Stimulated activated effector memory CD8-positive, alpha-beta T cell treated with anti-CD3 and anti-CD28 coated beads, Interleukin-12 subunit alpha, Interleukin-12 subunit beta, amount 100 ng/mL, for 72 hours (primary cell): ENCODE measurements at regions not wholly inside any gene's neighbourhood (a gene's known extent, or its start where the extent isn't known, plus 50 kb on each side); places are given as distances from the start of the nearest gene placed in this dataset.

Experiments used
- ATAC-seq: fragments of 150-1000 bp; cut with Tn5 transposase; 2 replicates; pipeline ENCODE4 v1.10.0; 2021
- DNase-seq, 2 donors: peaks; one replicate each; pipeline ENCODE4 v3.0.0; 2021 to 2022; ENCODE audit warnings: low spot score in 2 of 2
- H3K27ac Mint-ChIP-seq: one replicate; pipeline ENCODE4 v1.8.0; 2022; ENCODE audit warnings: mild to moderate bottlenecking, mixed read lengths
- H3K36me3 Mint-ChIP-seq: one replicate; pipeline ENCODE4 v1.8.0; 2022; ENCODE audit warnings: mild to moderate bottlenecking, mixed read lengths
- H3K4me1 Mint-ChIP-seq: one replicate; pipeline ENCODE4 v1.8.0; 2022; ENCODE audit warnings: mixed read lengths
- H3K4me3 Mint-ChIP-seq: one replicate; pipeline ENCODE4 v1.8.0; 2022; ENCODE audit warnings: mild to moderate bottlenecking, mixed read lengths
- H3K9me3 Mint-ChIP-seq: one replicate; pipeline ENCODE4 v1.8.0; 2022; ENCODE audit warnings: mixed read lengths

GRCh38 chr9:135326633-135327152, 152.9 kb upstream of the PPP1R26 start:
- H3K4me1 Mint-ChIP-seq: no peaks in the 10 kb centered on the region
- no peaks in the 10 kb centered on the region for H3K9me3 Mint-ChIP-seq
- no peak overlapping the region for H3K4me3 Mint-ChIP-seq
- ATAC-seq: no peak
- no peak for DNase-seq
- H3K27ac Mint-ChIP-seq: no peak overlapping the region
- H3K36me3 Mint-ChIP-seq: no peaks in the 10 kb centered on the region

- DNase-seq: no peak
- no peaks in the 10 kb centered on the region for H3K36me3 Mint-ChIP-seq
- H3K4me3 Mint-ChIP-seq: no peak overlapping the region
- no peaks in the 10 kb centered on the region for H3K4me1 Mint-ChIP-seq
- no peak overlapping the region for H3K27ac Mint-ChIP-seq
- no peak for ATAC-seq
- H3K9me3 Mint-ChIP-seq: no peaks in the 10 kb centered on the region
Measured at GRCh38 chr9:135328485-135329417, 150.8 kb upstream of the PPP1R26 start.

DNA sequence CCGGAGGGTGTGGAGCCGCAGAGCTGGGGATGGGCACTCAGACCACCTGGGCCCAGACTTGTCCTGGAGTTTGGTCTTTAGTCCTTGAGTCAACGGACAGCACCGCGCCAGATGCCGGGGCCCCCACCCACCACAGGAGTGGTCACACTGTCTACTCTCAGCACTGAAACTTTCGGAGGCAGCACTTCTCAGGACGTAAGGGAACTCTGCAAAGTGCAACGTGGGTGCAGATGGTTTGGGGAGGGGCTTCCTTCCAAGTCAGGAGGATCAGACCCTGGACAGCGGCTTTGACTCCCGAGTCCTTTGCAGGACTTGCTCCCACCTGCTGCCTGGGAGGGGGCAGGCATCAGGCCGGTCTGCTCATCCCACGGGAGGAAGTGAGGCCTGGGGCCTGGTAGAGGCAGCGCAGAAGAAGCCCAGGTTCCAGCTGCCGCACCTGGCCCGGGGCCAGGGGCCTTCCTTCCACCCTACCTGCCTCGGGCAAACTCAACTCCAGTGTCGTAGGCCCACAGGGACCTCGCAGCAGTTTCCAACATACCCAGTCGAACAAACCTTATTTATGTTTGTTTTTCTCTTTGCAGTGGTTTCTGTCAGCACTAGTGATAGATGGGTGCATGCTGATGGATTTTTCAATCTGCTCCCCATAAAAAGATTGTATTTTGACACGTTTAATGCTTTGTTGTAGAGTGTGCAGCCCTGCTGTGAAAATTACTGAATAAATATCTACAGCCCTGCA, 149.8 kb upstream of the PPP1R26 start:
- H3K36me3 Mint-ChIP-seq: no peaks in the 10 kb centered on the region
- no peak overlapping the region for H3K4me3 Mint-ChIP-seq
- DNase-seq (no peak), ATAC-seq (no peak)
- no peak overlapping the region for H3K27ac Mint-ChIP-seq
- H3K4me1 Mint-ChIP-seq: no peaks in the 10 kb centered on the region
- H3K9me3 Mint-ChIP-seq: no peaks in the 10 kb centered on the region

GRCh38 chr9:135330307-135330631, 149.3 kb upstream of the PPP1R26 start:
- H3K36me3 Mint-ChIP-seq: no peaks in the 10 kb centered on the region
- H3K9me3 Mint-ChIP-seq: no peaks in the 10 kb centered on the region
- ATAC-seq (no peak), DNase-seq (no peak)
- no peak overlapping the region for H3K27ac Mint-ChIP-seq
- no peaks in the 10 kb centered on the region for H3K4me1 Mint-ChIP-seq
- H3K4me3 Mint-ChIP-seq: no peak overlapping the region

GRCh38 chr9:135330685-135331590, 148.6 kb upstream of the PPP1R26 start:
- no peak overlapping the region for H3K27ac Mint-ChIP-seq
- H3K4me3 Mint-ChIP-seq: no peak overlapping the region
- DNase-seq: no peak
- no peaks in the 10 kb centered on the region for H3K36me3 Mint-ChIP-seq
- no peaks in the 10 kb centered on the region for H3K9me3 Mint-ChIP-seq
- ATAC-seq: no peak
- no peaks in the 10 kb centered on the region for H3K4me1 Mint-ChIP-seq

DNA sequence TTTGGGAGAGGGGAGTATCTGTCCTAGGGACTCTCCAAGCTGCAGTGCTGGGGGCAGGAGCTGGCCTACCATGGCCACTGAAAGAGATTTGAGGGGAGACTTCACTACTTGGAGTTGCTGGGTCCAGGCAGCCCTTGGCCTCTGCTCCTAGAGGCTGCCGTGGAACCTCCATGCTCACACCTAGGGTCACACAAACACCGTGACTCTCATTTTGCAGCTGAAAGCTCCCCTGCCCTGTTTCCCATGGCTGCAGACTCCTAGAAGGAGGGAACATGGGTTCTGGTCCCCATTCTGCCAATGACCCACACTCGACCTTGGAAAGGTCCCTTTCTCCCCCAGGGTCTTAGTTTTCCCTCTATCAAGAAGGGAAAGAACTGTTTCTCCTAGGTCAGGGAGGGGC, 147.1 kb upstream of the PPP1R26 start:
- Mint-ChIP-seq H3K4me1 (peaks cover 7% of the 10 kb centered on the region), H3K36me3 (no peaks in the 10 kb centered on the region), H3K4me3 (no peak overlapping the region), H3K27ac (no peak overlapping the region), H3K9me3 (no peaks in the 10 kb centered on the region)
- DNase-seq: no peak
- no peak for ATAC-seq

DNA sequence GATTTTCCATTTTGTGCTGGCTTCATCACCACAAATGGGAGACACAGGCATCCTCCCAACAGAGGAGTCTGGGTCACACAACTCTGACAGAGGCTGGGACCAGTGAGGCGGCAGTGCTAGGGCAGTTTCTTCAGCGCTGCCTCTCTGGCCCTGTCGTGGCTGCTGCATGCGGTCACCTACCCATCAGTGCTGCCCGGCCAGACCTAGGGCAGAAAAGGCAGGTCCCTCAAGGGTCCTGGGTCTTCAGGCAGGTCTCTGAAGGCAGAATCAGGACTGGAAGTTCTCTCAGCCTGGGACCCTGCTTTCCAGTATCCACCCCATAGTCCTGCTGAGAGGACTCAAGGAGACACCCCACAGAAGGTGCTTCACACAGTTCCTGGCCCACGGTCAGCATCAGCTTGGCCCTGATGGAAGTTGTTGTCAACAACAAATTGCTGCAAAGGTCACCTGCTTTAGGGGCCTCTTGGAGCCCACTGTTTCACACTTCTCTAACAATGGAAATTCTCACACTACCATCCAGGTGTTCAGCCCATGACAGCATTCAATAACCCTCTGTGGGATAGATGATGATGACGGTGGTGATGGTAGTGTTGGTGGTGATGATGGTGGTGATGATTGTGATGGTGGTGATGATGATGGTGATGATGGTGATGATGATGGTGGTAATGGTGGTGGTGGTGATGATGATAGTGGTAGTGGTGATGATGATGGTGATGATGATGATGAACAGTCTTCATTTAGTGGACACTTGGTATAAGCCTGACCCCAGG, 146.4 kb upstream of the PPP1R26 start:
- DNase-seq: no peak
- ATAC-seq: no peak
- Mint-ChIP-seq H3K4me3 (no peak overlapping the region), H3K4me1 (peaks cover 7% of the 10 kb centered on the region), H3K9me3 (no peaks in the 10 kb centered on the region), H3K36me3 (no peaks in the 10 kb centered on the region), H3K27ac (no peak overlapping the region)

GRCh38 chr9:135334953-135335460, 144.6 kb upstream of the PPP1R26 start:
- Mint-ChIP-seq H3K4me1 (peaks cover 7% of the 10 kb centered on the region), H3K27ac (no peak overlapping the region), H3K4me3 (no peak overlapping the region), H3K9me3 (no peaks in the 10 kb centered on the region), H3K36me3 (no peaks in the 10 kb centered on the region)
- ATAC-seq: no peak
- no peak for DNase-seq

DNA sequence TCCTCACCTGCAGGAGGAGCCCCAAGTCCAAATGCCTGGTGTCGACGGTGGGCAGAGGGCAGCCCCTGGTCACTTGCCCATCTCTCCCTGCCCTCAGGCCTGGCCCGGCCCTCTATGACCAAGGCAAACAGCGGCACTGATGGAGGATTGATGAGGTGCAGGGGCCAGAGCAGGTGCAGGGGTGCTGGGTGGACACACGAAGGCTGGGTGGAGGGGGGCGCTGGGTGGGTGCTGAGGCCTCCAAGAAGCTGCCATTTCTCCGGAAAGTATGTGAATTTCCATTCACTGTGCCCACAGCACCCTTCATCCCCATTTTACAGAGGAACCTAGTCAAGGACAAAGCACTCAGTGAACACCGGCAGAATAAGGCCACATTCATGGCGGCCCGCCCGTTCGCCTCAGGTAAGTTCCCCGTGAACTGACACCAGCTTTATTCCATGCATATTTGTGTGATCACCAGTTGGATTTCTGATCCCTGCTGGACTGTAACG, 143.8 kb upstream of the PPP1R26 start:
- ATAC-seq: no peak
- peaks cover 7% of the 10 kb centered on the region for H3K4me1 Mint-ChIP-seq
- H3K4me3 Mint-ChIP-seq: no peak overlapping the region
- DNase-seq: no peak
- no peak overlapping the region for H3K27ac Mint-ChIP-seq
- H3K36me3 Mint-ChIP-seq: no peaks in the 10 kb centered on the region
- H3K9me3 Mint-ChIP-seq: no peaks in the 10 kb centered on the region

DNA sequence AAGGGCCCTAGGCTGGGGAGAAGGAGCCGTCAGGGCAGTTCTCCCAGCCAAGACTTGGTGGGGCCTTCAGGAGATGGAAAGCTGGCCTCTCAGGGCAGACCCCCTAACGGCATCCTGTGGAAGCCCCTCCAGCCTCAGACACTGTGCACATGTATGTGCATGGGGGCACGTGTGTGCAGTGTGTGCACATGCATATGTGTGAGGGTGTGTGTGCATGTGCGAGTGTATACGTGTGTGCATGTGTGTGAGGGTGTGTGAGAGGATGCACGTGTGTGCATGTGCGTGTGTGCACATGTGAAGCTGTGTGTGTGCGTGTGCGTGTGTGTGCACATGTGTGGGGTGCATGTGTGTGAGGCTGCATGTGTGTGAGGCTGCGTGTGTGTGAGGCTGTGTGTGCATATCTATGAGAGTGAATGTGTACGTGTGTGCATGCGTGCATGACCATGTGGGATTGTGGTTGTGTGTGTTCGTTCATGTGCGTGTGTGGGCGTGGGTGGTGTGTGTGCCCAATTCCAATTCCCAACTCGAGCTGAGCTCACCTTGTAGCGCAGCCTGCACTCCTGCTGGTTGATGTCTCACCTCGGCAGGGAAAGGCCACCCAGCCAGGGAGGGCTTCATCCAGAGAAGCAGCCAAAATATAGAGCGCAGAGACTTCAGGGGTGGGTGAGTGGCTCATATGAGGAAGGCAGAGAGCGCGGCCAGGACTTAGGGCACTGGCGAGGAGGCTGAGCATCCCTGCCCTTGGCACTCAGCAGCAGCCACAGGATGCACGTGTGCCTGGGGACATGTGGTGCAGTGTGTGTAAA, 142.7 kb upstream of the PPP1R26 start:
- Mint-ChIP-seq H3K36me3 (no peaks in the 10 kb centered on the region), H3K27ac (no peak overlapping the region), H3K4me3 (no peak overlapping the region), H3K9me3 (no peaks in the 10 kb centered on the region), H3K4me1 (peaks cover 7% of the 10 kb centered on the region)
- no peak for ATAC-seq
- no peak for DNase-seq

DNA sequence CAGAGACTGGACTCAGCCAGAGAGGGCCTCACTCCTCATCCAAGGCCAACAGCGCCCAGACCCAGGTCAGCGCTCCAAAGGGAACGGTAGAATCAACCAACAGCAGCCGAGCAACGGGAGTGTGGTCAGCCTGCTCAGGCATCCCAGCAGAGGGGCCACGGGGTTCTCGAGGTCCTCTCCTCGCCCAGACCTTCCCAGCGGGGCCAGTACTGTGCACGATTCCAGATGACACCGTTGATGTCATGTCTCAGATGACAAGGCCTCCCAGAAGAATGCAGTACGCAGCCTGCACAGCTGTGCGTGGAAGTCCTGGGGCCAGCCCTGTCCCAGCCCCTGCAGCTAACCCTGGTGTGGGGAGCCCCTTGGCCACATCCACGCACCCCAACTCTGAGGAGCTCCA, 141.0 kb upstream of the PPP1R26 start:
- ATAC-seq (no peak), DNase-seq (no peak)
- Mint-ChIP-seq H3K27ac (no peak overlapping the region), H3K4me3 (no peak overlapping the region), H3K9me3 (no peaks in the 10 kb centered on the region), H3K36me3 (no peaks in the 10 kb centered on the region), H3K4me1 (peaks cover 7% of the 10 kb centered on the region)

DNA sequence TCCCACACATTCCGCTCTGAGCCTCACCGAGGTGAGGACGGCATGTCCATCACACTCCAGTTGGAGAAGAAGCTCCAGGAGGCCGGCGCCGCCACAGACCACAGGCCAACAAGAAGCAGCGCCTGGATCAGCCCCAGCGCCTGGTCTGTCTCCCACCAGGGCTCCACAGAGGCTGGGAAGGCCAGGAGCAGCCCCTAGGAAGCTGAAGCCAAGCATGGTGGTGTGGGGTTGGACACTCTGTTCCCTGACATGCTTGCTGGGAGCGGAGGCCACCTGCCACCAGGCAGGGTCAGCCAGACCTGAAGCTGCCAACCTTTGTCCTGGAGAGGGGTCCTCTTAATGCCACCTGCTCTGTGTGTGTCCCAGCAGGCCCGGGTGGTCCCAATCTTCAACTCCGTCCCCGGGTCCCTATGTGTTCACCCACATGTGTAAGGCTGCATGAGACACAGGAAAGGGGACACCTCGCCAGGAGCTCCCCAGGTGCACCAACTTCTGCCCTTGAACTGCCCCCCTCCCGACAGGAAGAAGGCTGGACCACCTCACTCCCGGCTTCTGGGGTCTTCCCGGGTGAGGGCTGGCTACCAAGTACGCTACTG, 140.1 kb upstream of the PPP1R26 start:
- H3K27ac Mint-ChIP-seq: no peak overlapping the region
- DNase-seq: no peak

DNA sequence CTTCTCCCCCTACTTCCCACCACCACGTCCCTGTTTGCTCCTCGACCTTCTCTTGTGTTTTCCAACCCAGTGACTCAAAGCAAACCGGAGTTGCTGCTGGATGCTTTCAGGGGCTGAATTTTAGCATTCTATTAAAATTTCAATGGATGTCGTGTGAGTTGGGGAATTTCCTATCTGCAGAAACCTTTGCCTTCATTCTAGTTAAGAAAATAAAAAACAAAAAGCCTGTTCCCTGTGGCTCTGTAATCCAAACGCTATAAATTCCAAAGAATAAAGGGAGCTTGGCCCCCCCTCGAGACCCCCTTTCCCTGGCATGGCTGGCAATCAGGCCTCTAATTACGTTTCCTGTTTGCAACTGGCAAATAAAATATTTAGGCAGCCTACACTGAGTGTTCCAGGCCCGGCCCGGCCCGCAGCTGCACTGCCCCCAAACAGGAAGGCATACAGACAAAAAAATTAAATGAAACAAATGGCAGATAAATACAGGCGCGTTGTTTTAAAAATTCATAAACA, 139.4 kb upstream of the PPP1R26 start:
- H3K27ac Mint-ChIP-seq: no peak overlapping the region
- no peak for ATAC-seq
- no peak overlapping the region for H3K4me3 Mint-ChIP-seq
- H3K36me3 Mint-ChIP-seq: no peaks in the 10 kb centered on the region
- no peaks in the 10 kb centered on the region for H3K9me3 Mint-ChIP-seq
- H3K4me1 Mint-ChIP-seq: peaks cover 7% of the 10 kb centered on the region
- DNase-seq: no peak

More for the DNA sequence above, 140.1 kb upstream of the PPP1R26 start:
- no peak for ATAC-seq
- Mint-ChIP-seq H3K9me3 (no peaks in the 10 kb centered on the region), H3K4me1 (peaks cover 7% of the 10 kb centered on the region), H3K36me3 (no peaks in the 10 kb centered on the region), H3K4me3 (no peak overlapping the region)
